PC-9 (cell line): ENCODE measurements at regions not wholly inside any gene's neighbourhood (a gene's known extent, or its start where the extent isn't known, plus 50 kb on each side); places are given as distances from the start of the nearest gene placed in this dataset.

Experiments used
- CTCF ChIP-seq: fragments of 200-600 bp; sonication (generic); conservative IDR thresholded peaks from 2 replicates; pipeline ENCODE4 v1.6.1; 2017; ENCODE audit warnings: mixed run types, antibody characterized with exemption, mild to moderate bottlenecking, moderate library complexity
- EZH2 ChIP-seq: fragments of 200-600 bp; sonication (generic); IDR thresholded peaks from 2 replicates; pipeline ENCODE4 v1.8.0; 2017; ENCODE audit warnings: antibody characterized with exemption, low read depth

GRCh38 chr3:18252578-18252977 lies 172.6 kb downstream of the SATB1 start:
- TF ChIP-seq CTCF (no peak), EZH2 (no peak)
